ENCODE measurements at regions not wholly inside any gene's neighbourhood (a gene's known extent, or its start where the extent isn't known, plus 50 kb on each side); places are given as distances from the start of the nearest gene placed in this dataset.
"Not testable (repeated sequence)": the region's sequence is repeated elsewhere in the genome, so short reads cannot be mapped to it uniquely, and the experiment has no call there.

- no peak for TF ChIP-seq POLR2A (IDR thresholded peaks at IDR 0.05)
- TF ChIP-seq, protein P1, sequence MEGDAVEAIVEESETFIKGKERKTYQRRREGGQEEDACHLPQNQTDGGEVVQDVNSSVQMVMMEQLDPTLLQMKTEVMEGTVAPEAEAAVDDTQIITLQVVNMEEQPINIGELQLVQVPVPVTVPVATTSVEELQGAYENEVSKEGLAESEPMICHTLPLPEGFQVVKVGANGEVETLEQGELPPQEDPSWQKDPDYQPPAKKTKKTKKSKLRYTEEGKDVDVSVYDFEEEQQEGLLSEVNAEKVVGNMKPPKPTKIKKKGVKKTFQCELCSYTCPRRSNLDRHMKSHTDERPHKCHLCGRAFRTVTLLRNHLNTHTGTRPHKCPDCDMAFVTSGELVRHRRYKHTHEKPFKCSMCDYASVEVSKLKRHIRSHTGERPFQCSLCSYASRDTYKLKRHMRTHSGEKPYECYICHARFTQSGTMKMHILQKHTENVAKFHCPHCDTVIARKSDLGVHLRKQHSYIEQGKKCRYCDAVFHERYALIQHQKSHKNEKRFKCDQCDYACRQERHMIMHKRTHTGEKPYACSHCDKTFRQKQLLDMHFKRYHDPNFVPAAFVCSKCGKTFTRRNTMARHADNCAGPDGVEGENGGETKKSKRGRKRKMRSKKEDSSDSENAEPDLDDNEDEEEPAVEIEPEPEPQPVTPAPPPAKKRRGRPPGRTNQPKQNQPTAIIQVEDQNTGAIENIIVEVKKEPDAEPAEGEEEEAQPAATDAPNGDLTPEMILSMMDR (IDR thresholded peaks at IDR 0.05): no peak
- no peak overlapping the region for H3K4me3 ChIP-seq (ENCODE audit: low read depth, poor library complexity, severe bottlenecking)
- no peak for DNase-seq (ENCODE audit: low spot score in 2 of 2)
- 95 to 97% methylated on average over 1 of the region's 1 CpG for WGBS, 2 donors
- intact Hi-C loops (cut with DNase I; ENCODE audit: low total_unique reads): no loop called here
Measured at GRCh38 chr4:156516698-156517097, 454.9 kb downstream of the PDGFC start.

GRCh38 chr4:156515295-156515694 is 456.3 kb downstream of the PDGFC start:
- no peak for TF ChIP-seq POLR2A (IDR thresholded peaks at IDR 0.05)
- TF ChIP-seq, protein P1 (IDR thresholded peaks at IDR 0.05): no peak
- H3K4me3 ChIP-seq (ENCODE audit: low read depth, poor library complexity, severe bottlenecking): no peak overlapping the region
- no peak for DNase-seq (ENCODE audit: low spot score in 2 of 2)
- intact Hi-C loops (cut with DNase I; ENCODE audit: low total_unique reads): no loop called here
- WGBS, 2 donors: 72 to 76% methylated on average over 3 of the region's 3 CpGs

- WGBS, 2 donors: 51 to 57% methylated on average over 2 of the region's 2 CpGs
- intact Hi-C loops (cut with DNase I; ENCODE audit: low total_unique reads): no loop called here
- DNase-seq (ENCODE audit: low spot score in 2 of 2): no peak
- TF ChIP-seq, protein P1 (IDR thresholded peaks at IDR 0.05): no peak
- no peak for TF ChIP-seq POLR2A (IDR thresholded peaks at IDR 0.05)
- H3K4me3 ChIP-seq (ENCODE audit: low read depth, poor library complexity, severe bottlenecking): no peak overlapping the region
Measured at GRCh38 chr4:156512622-156513021, 459.0 kb downstream of the PDGFC start.

DNA sequence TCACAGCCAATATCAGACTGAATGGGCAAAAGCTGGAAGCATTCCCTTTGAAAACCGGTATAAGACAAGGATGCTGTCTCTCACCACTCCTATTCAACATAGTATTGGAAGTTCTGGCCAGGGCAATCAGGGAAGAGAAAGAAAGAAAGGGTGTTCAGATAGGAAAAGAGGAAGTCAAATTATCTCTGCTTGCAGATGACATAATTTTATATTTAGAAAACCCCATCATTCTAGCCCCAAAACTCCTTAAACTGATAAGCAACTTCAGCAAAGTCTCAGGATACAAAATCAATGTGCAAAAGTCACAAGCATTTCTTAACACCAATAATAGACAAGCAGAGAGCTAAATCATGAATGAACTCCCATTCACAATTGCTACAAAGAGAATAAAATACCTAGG is 461.7 kb downstream of the PDGFC start:
- WGBS, 2 donors: 79 to 85% methylated on average over 1 of the region's 1 CpG
- intact Hi-C loops (cut with DNase I; ENCODE audit: low total_unique reads); DNase-seq (ENCODE audit: low spot score in 2 of 2); H3K4me3 ChIP-seq (ENCODE audit: low read depth, poor library complexity, severe bottlenecking): not testable (repeated sequence)

DNA sequence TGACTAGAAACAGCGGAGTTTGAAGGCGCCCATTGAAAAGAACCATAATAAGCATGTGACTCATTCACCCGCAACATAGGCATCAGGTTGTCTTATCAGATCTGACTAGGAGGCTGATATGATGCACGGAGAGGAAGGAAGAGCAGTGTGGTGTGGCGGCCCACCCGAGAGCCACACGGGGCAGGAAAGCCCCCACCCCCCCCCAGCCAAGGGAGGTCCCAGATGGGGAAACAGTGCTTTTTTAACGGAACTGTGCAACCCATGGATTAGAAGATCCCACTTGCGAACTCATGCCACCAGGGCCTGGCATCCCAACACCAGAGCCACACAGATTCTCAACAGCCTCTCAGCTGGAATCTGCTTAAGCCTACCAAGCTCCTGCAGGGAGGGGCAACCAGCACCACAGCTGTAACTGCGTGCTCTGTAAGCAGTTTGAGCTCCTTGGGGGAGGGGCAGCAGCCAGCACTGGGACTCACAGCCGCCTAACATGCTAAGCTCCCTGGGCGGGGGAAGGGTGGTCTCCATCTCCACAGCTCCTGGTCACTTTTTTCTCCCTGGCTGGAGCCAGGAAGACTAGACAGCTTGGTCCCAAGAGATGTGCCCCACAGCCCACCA is 466.2 kb downstream of the PDGFC start:
- no peak overlapping the region for H3K4me3 ChIP-seq (ENCODE audit: low read depth, poor library complexity, severe bottlenecking)
- WGBS, 2 donors: 80 to 84% methylated on average over 12 of the region's 12 CpGs
- no peak for TF ChIP-seq POLR2A (IDR thresholded peaks at IDR 0.05)
- TF ChIP-seq, protein P1 (IDR thresholded peaks at IDR 0.05): no peak
- intact Hi-C loops (cut with DNase I; ENCODE audit: low total_unique reads): no loop called here
- no peak for DNase-seq (ENCODE audit: low spot score in 2 of 2)

DNA sequence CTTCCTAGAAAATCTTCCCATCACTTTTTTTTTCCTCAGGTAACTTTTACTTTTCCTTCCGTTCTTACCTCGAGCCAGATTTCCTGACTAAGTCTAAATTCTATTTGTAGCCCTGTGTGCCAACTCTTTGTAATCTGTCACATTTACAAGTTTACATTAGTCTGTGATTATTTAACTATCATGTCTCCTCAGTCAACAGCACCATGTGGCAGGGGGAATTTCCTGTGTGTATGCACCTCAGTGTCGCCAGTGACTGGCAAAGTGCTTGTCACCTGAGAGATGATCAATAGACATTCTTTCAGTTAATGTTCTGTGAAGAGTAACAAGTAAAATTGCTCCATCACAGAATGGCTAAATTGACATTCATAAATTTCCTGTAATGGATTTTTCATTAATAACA is 468.5 kb downstream of the PDGFC start:
- H3K4me3 ChIP-seq (ENCODE audit: low read depth, poor library complexity, severe bottlenecking): no peak overlapping the region
- no peak for DNase-seq (ENCODE audit: low spot score in 2 of 2)
- intact Hi-C loops (cut with DNase I; ENCODE audit: low total_unique reads): no loop called here
- 88 to 89% methylated on average over 3 of the region's 3 CpGs for WGBS, 2 donors
- TF ChIP-seq, protein P1 (IDR thresholded peaks at IDR 0.05): no peak
- no peak for TF ChIP-seq POLR2A (IDR thresholded peaks at IDR 0.05)

Data from lower leg skin (tissue), 4 donors.